WI38 (cell line): ENCODE measurements at regions not wholly inside any gene's neighbourhood (a gene's known extent, or its start where the extent isn't known, plus 50 kb on each side); places are given as distances from the start of the nearest gene placed in this dataset.
"Not testable (repeated sequence)": the region's sequence is repeated elsewhere in the genome, so short reads cannot be mapped to it uniquely, and the experiment has no call there.

Experiments used
- H3K4me3 ChIP-seq: 2 replicates; pipeline ENCODE4 v1.5.1; 2011; ENCODE audit warnings: low read depth, mild to moderate bottlenecking, control low read depth, low read length
- CTCF ChIP-seq: IDR thresholded peaks from 2 replicates; pipeline ENCODE4 v1.5.1; 2012; ENCODE audit warnings: low read depth, mild to moderate bottlenecking, control low read depth, low read length

GRCh38 chr10:131833446-131834080 is 67.2 kb upstream of the PPP2R2D start:
- no peak overlapping the region for H3K4me3 ChIP-seq
- TF ChIP-seq CTCF: no peak

- TF ChIP-seq CTCF: no peak
- no peak overlapping the region for H3K4me3 ChIP-seq
Measured at GRCh38 chr10:131834152-131834810, 66.5 kb upstream of the PPP2R2D start.

GRCh38 chr10:131838966-131839742 is 61.7 kb upstream of the PPP2R2D start:
- H3K4me3 ChIP-seq: no peak overlapping the region
- no peak for TF ChIP-seq CTCF

GRCh38 chr10:131839880-131840787 is 60.7 kb upstream of the PPP2R2D start:
- H3K4me3 ChIP-seq: not testable (repeated sequence)

- H3K4me3 ChIP-seq: no peak overlapping the region
- TF ChIP-seq CTCF: no peak
Measured at GRCh38 chr10:131840788-131841118, 60.1 kb upstream of the PPP2R2D start.

- no peak for TF ChIP-seq CTCF
- no peak overlapping the region for H3K4me3 ChIP-seq
Measured at GRCh38 chr10:131841131-131841660, 59.6 kb upstream of the PPP2R2D start.

- no peak overlapping the region for H3K4me3 ChIP-seq
- no peak for TF ChIP-seq CTCF
Measured at GRCh38 chr10:131841661-131842139, 59.1 kb upstream of the PPP2R2D start.
